ENCODE measurements at regions not wholly inside any gene's neighbourhood (a gene's known extent, or its start where the extent isn't known, plus 50 kb on each side); places are given as distances from the start of the nearest gene placed in this dataset.

DNA sequence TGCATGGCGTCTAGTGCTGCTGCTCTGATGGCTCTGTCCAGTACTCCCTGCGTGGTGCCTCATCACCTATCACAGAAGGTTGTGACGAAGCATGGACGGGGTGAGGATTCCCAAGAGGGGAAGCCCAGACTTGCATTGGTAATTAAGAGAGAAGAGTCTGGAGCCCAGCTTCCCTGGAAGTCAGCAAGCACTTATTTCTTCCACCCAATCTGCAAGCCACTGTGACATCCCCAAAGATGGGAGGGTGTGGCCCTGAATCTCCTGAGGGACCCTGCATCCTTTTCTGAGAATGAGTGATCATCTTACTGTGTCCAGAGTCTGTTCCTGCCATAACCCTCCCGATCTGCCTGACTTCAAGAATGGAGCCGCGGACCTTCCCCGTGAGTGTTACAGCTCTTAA, 166.7 kb downstream of the PTPN20 start:
- no peak for DNase-seq (ENCODE audit: low read depth)

DNA sequence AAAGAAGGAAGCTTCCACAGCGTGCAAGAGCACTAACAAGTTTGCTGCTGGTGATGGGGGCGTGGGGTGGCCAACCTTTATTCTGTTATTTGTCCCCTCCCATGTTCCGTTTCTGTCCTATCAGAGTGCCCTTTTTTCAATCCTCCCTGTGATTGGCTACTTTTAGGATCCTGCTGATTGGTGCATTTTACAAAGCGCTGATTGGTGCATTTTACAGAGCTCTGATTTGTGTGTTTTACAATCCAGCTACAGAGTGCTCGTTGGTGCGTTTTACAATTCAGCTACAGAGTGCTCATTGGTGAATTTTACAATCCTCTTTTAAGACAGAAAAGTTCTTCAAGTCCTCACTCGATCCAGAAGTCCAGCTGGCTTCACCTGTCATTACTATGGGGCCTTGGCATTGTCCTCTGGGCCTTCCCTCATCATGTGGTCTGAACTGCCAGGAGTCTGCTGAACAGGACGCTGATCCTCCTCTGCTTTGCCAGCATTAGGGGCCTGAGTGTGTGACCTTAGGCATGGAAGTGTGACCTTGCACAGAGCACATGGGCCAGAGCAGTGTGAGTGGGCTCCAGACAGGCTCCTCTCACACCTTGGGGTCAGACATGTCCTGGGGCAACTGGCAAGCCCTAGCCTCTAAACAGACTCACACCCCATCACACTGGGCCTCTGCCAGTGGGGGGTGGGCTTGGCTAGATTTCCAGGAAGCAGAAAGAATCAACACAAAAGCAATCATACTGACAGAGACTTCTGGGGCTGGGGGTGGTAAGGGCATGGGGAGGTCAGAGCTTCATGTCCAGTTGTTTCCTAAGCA, 167.4 kb downstream of the PTPN20 start:
- no peak for DNase-seq (ENCODE audit: low read depth)

DNA sequence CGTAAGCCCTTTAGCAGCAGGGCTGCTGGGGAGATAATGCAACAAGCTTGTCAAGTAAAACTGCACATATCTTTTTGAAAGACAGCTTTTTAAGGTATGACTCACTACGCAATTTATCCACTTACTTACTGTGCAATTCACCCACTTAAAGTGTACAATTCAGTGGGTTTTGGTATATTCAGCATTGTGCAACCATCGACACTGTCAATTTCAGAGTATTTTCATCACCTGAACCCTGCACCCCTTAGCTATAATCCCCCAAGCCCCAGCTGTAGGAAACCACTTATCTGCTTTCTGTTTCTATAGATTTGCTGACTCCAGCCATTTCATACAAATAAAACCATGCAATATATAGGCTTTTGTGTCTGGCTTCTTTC, 168.0 kb downstream of the PTPN20 start:
- DNase-seq (ENCODE audit: low read depth) = no peak

DNA sequence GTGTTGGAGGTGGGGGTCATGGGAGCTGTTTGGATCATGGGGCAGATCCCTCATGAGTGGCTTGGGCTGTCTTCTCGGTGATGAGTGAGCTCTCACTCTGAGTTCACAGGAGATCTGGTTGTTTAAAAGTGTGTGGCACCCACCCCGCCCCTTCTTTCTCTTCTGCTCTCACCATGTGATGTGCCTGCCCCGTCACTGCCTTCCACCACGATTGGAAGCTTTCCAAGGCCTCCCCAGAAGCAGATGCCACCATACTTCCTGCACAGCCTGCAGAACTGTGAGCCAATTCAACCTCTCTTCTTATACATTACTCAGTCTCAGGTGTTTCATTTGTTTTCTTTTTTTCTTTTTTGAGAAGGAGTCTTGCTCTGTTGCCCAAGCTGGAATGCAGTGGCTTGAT, 170.0 kb downstream of the PTPN20 start:
- DNase-seq (ENCODE audit: low read depth) = peak; percentile 4

DNA sequence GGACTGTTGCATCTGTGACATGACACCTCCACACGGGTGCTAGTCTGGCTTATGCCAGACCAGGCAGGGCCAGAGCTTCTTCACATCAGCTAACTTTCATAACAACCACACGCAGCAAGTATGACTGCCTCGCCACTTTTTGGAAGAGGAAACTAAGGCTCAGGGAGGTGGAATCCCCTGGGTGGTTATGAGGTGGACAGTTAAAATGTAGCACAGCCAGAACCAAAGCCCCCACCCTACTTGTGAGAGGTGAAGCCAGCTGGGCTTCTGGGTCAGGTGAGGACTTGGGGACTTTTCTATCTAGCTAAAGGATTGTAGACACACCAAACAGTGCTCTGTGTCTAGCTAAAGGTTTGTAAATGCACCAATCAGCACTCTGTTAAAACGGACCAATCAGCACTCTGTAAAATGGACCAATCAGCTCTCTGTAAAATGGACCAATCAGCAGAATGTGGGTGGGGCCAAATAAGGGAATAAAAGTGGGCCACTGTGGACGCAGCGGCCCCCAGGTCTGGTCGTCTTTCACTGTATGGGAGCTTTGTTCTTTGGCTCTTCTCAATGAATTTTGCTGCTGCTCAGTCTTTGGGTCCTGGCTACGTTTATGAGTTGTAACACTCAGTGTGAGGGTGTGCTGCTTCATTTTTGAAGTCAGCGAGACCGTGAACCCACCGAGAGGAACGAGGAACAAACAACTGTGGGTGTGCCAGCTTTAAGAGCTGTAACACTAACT, 171.0 kb downstream of the PTPN20 start:
- DNase-seq (ENCODE audit: low read depth) = no peak

DNA sequence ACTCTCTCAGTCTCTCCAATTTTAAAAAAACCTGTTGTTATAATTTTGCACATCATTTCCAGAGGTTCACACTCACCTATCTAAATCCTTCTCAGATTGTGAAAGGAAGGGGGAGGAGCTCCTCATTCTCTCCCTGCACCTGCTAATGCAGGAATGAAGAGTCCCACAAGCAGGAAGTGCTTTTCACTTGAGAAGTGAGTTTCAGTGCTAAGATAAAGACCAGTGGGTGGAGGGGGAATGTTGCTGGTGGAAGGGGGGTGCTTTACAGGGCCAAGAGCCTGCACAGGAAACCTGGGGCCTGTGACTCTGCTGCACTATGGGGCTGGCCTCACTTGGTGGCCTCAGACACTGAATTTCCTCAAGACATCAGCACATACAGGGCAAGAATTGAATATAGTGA, 176.4 kb downstream of the PTPN20 start:
- DNase-seq (ENCODE audit: low read depth) = no peak

DNA sequence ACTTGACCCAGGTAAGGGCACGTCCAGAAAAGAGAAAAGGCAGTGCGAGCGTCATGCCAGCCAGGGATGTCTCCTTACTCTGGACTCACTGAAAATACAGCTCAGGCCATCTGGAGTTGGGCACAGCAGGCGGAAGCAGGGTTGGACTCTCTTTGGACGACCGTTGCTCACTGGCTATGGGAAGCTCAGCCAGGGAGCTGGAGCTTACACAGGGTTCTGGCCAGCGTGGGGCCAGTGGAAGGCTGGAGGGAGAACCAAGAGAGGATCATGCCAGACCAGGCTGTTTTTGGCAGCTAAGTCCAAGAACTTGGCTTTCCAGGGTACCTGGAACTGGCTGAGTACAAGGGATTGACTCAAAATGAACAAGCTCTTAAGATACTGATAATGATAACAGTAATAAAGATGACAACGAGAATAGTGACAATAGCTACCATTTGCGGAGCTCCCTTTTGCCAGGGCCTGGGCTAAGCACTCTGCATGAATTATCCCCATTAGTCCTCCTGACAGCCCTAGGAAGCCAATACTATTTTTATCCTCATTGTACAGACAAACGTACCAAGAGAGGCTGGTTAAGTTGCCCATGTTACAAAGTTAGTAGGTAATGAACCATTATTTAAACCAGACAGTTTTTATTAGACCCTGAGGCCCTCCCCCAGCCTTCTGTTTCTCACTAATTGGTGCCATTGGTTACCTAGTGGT, 177.6 kb downstream of the PTPN20 start:
- no peak for DNase-seq (ENCODE audit: low read depth)

DNA sequence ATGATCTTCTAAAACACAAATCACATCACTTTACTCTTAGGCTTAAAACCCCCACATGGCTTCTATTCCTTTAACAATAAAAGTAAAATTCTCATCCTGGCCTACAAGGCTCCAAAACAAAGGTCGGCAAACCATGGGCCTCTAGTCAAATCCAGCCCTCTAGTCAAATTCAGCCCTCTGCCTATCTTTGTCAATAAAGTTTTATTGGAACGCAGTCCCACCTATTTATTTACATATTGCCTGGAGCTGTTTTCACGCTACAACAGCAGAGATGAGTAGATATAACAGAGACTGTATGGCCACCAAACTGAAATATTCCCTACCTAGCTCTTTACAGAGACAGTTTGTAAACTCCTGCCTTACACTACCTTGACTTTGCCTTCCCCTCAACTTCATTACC, 178.8 kb downstream of the PTPN20 start:
- no peak for DNase-seq (ENCODE audit: low read depth)

DNA sequence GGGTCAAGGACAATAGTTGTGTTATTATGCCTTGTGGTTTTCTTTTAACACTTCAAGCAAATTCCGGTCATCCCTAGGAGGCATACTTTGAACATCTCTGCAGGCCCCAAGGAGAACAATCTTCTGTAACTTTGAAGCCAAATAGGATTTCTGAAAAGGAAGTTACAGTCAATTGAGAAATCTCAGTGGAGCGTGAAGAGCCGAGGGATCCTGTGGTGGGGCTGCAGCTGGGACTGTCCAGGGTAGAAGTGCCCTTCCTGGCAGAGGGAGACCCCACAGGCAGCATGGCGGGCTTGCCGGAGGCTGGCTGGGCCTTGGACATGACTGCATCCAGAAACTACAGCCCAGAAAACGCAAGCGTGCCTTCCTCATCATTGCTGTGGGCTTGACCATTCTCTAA, 179.7 kb downstream of the PTPN20 start:
- DNase-seq (ENCODE audit: low read depth) = no peak

DNA sequence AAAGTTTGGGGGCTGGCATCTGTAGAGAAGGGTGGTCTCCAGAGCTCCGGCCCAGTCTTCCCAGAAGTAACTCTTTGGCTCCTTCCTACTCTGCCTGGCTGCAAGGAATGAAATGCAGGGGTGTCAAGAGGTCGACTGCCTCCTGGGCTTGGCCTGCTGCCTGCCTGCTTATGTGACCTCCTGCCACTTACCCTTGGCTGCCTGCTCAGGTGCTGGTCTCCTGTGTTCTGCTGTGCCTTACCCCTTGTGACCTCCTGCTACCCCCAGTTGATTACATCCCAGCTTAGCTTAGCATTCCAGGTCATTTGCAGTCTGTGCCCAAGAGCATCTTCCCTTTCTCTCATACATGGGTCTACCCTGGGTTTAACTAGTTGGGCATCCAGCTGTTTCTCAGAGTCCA, 180.2 kb downstream of the PTPN20 start:
- DNase-seq (ENCODE audit: low read depth) = no peak

DNA sequence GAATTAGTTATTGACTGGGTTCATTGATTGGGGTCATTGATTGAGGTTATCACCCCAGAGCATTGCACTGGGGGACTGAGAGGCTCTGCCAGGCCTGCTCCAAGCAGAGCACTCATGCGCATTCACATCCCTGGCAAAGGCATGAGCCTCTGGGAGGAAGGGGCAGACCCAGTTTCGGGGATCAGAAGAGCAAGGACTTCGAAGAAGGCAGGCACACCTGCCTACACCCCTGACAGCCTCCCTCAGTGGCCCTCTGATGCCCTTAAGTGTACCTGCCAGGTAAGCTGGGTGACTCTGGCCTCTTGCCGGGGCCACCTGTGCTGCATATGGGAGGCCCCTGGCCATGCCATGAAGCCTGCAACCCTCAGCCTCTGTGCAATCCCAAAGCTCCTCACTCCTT, 181.1 kb downstream of the PTPN20 start:
- no peak for DNase-seq (ENCODE audit: low read depth)

DNA sequence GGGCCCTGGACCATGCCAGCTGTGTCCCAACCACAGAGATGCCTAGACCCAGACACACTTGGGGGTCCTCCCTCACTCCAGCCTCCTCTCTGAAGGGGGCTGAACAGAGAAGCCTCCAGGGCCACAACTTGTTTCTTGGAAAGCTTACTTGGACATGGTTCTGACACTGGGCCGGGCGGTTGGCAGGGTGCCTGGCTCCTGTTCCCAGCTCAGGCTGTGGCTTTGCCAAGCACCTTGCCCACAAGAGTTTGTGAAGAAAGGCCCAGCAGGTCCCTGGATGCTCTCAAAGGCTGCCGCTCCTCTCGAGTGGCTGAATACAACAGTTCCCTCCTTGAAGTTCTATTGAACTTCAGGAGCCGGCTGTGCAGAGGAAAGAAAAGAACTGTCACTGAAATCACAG, 181.6 kb downstream of the PTPN20 start:
- no peak for DNase-seq (ENCODE audit: low read depth)

DNA sequence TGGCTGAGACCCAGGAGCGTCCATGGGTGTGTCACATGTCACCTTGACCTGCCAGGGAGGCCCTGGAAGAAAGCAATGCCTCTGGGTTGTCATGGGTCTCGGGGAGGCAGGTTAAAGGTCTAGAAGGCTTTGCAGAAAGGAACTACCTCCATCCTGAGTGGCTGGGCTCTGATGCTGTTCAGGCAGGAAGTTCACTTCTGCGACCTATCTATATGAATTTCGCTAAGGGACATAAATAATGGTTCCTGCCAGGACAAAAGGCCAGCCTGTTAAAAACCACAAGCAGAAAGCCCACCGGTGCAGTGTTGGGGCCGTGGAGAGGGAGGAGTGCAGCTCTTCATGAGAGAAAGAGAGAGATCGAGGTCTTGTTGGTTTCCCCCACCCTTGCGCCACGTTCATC, 182.9 kb downstream of the PTPN20 start:
- DNase-seq (ENCODE audit: low read depth) = no peak

DNA sequence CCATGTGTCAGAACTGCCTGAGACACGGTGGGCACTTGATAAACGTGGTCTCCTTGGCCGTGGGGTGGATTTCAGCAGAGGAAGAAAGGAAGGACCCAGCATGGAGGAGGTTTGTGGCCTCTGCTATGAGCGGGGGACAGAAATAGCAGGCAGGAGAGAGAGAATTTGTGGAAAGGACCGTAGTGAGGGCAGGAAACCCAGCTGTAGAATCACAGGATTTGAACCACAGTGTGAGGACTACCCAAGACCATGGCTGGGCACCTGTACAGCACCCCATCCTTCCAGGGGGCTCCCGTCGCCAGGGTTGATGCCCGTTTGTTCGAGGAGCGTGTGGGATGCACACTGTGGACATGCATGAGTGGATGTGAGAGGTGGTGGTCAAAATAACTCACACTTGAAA, 183.4 kb downstream of the PTPN20 start:
- DNase-seq (ENCODE audit: low read depth) = no peak

DNA sequence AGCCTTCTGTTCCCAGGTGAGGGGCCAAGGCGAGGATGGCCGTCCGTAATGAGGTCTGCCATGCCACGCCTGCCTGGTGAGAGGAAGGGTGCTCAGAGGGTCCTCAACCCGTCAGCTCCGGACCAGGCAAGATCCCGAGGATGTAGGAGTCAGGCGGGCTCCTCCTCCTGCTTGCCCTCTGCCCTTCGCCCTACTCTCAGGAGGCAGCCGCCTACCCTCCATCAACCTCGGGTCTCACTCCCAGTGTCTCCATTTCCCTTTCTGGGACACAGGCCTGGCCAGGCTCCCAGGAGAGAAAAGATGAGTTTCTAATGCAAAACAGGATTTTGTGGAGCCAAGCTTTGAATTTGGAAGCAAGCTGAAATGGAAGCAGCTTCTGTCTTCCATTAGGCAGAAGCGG, 184.0 kb downstream of the PTPN20 start:
- DNase-seq (ENCODE audit: low read depth) = no peak

DNA sequence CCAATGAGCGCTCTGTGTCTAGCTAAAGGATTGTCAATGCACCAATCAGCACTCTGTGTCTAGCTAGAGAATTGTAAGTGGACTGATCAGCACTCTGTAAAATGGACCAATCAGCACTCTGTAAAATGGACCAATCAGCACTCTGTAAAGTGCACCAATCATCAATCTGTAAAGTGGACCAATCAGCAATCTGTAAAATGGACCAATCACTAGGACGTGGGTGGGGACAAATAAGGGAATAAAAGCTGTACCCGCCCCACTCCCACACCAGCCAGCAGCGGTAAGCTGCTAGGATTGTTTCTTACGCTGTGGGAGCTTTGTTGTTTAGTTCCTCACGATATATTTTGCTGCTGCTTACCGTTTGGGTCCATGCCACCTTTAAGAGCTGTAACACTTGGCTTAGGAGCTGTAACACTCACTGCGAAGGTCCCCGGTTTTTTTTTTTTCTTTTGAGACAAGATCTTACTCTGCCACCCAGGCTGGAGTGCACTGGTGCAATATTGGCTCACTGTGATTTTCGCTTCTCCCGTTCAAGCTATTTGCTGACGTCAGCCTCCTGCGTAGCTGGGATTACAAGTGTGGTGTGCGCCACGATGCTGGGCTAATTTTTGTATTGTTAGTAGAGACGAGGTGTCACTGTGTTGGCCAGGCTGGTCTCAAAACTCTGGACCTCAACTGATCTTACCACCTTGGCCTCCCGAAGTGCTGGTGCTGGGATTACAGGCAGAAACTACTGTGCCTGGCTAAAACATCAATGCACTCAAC, 184.8 kb downstream of the PTPN20 start:
- no peak for DNase-seq (ENCODE audit: low read depth)

DNA sequence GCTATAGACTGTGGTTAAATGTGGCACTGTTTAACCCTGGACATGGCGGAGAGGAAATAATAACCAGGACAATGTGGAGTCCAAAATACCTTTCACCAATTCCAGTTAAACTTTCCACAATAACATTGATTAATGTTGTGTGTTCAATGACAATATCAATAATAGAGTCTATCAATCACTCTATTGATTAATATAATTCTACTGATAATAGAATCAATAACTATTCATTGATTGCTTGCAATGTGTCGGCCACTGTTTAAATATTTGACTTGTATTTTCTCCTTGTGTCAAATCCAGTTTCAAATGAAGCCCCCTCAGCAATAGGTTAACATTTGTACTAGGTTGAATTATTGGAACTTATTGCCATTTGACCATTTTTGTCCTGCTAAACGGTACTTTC, 187.0 kb downstream of the PTPN20 start:
- DNase-seq (ENCODE audit: low read depth) = no peak

DNA sequence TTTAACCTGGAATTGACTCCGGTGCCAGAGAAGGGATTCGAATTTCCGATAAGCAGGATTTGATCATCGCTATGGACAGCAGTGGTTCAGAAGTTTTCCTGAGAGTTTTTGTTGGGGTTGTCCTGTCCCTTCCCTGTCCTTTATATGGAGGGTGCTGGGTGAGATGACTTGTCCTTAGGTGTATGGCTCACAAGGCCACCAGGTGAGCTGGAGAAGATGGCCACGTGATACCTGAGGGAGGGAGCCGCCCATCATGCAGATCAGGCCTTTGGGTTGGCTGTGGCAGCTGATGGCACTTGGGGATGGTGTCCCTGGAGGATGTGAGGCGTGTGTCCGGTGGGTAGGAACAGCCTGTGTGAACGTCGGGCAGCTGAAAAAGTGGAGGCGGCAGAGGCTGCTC, 187.7 kb downstream of the PTPN20 start:
- DNase-seq (ENCODE audit: low read depth) = no peak

DNA sequence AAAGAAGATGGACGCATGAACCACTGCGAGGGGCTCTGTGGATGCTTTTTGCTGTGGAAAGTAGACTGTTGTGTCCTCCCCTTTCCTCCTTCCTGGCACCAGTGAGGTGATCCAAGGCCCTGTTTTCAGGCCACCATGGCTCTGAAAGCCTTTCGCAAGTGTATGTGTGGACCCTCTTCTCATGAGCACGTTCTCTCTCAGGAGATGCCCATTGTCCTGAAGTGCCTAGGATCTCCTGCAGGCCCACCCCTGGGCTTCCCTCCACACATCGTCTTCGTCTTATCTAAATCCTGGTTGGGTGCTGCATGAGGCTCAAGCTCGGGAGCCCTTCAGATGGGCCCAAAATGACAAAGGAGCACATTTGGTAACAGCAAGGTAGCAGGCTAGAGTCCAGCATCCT, 188.2 kb downstream of the PTPN20 start:
- DNase-seq (ENCODE audit: low read depth) = no peak

DNA sequence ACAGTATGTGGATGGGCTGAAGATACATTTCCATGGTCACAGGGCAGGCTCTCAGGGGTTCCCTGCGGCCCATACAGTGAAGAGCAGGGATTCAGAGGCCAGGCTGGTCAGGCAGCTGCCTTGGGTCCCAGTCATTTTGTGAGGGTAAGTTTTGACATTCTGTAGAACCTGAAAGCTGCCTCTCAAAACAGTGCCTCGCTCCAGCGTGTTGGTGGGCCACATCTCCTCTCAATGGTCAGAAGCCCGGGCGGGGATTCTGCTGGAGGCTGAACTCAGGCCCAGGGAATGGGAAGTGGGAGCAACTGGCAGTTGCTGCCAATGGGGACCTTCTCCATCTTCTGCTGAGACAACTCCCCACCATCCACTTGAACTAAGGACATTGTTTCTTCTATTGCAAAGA, 190.0 kb downstream of the PTPN20 start:
- no peak for DNase-seq (ENCODE audit: low read depth)

DNA sequence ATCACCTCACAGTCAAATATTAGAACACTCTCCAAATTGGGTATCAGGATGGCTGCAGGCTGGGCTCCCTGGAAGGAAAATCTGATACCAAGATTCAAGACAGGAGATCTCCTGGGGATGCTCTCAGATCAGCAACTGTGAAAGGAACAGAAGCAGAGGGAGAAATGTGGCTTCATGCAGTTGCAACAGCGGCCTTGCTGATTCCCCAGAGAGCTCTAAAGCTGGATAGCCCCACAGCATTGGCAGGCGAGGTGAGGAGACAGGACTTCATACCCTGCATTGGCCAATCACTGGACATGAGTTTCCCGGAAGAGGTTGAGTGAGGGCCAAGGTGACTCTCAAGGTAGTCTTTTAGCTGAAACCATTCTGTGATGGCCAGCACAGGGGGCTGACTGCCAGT, 190.6 kb downstream of the PTPN20 start:
- DNase-seq (ENCODE audit: low read depth) = no peak

DNA sequence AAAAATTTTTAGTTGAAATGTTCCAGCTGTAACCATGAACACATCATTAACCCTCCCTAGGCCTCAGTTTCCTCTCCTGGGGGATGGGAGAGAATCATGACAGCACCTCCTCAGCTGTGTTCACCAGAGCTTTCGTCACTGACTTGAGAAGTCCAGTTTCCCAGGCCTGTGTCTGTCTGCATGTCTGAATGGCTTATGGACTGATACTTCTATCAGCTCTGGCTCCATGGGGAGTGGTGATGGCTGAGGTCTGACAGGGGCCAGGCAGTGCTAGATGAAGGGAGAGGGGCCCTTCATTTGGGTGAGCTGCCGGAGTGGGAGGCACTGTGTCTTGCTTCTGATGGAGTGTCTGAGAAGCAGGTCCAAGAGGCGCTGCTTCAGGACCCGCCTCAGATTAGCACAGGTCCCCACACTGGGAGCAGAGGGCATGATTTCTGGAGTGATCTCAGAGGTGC, 192.9 kb downstream of the PTPN20 start:
- DNase-seq (ENCODE audit: low read depth) = no peak
